H1 (cell line): ENCODE measurements at regions not wholly inside any gene's neighbourhood (a gene's known extent, or its start where the extent isn't known, plus 50 kb on each side); places are given as distances from the start of the nearest gene placed in this dataset.

Experiments
- EGR1 ChIP-seq: IDR thresholded peaks from 2 replicates; pipeline ENCODE4 v1.6.1; 2011; ENCODE audit warnings: low read depth, low read length, borderline replicate concordance
- EZH2 ChIP-seq: fragments of 200-600 bp; sonication (generic); IDR thresholded peaks from 2 replicates; pipeline ENCODE4 v1.7.1; 2012; ENCODE audit warnings: low read depth, mild to moderate bottlenecking, moderate library complexity, low read length, inconsistent platforms; ENCODE audit not compliant: severe bottlenecking
- JUN ChIP-seq: IDR thresholded peaks from 2 replicates; pipeline ENCODE4 v1.6.1; 2011; ENCODE audit warnings: low read depth, mild to moderate bottlenecking, improper control_type of control experiment, low read length
- POLR2A ChIP-seq, 2 experiments: IDR thresholded peaks; 1 replicate in 1 of 2; 2 replicates in 1 of 2; pipeline ENCODE4 v1.6.1; 2011; ENCODE audit warnings: low read depth in 2 of 2, low read length in 2 of 2, mild to moderate bottlenecking in 2 of 2; ENCODE audit errors: control extremely low read depth in 1 of 2
- POLR2AphosphoS5 ChIP-seq: IDR thresholded peaks from 2 replicates; pipeline ENCODE4 v1.6.1; 2011; ENCODE audit warnings: low read depth, low read length
- SP1 ChIP-seq: IDR thresholded peaks from 2 replicates; pipeline ENCODE4 v1.6.1; 2011; ENCODE audit warnings: low read depth, low read length
- TF ChIP-seq, protein P1 (sequence below): IDR thresholded peaks from 2 replicates; pipeline ENCODE4 v1.6.1; 2012; ENCODE audit warnings: inconsistent platforms
- TF ChIP-seq, protein P2 (sequence below), 3 experiments: IDR thresholded peaks; 1 replicate in 2 of 3; 2 replicates in 1 of 3; pipeline versions ENCODE4 v1.5.1 to v1.6.1; 2011; ENCODE audit warnings: low read length in 3 of 3, mild to moderate bottlenecking in 3 of 3, inconsistent platforms in 2 of 3, low read depth in 1 of 3, moderate library complexity in 1 of 3; ENCODE audit not compliant: insufficient read depth in 1 of 3; ENCODE audit errors: control extremely low read depth in 1 of 3

DNA sequence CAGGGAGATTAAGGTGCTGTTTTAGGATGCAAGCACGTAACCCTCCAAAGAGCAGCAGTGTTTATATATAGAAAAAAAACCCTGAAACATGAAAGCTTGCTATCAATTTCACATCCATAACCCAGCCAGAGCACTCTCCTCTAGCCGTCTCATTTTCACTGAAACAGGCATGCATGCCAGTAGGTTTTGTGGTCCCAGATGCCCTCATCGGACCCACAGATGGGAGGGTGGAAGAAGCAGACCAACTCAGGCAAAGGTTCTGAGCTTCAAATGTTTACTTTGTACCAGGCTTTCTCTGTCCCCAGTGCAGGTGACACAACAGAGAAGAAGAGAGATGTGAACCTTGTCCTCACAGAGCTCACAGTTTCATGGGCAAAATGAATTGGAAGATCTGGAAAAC is 127.4 kb upstream of the ATP10B start:
- no peak for TF ChIP-seq POLR2A (IDR thresholded peaks at IDR 0.05; ENCODE audit: control extremely low read depth in 1 of 2, low read depth in 2 of 2, low read length in 2 of 2)
- TF ChIP-seq EZH2, result no peak
- no peak for TF ChIP-seq SP1
- TF ChIP-seq, protein P1, sequence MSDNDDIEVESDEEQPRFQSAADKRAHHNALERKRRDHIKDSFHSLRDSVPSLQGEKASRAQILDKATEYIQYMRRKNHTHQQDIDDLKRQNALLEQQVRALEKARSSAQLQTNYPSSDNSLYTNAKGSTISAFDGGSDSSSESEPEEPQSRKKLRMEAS, result no peak
- TF ChIP-seq POLR2AphosphoS5, result no peak
- no peak for TF ChIP-seq EGR1
- no peak for TF ChIP-seq JUN
- TF ChIP-seq, protein P2, sequence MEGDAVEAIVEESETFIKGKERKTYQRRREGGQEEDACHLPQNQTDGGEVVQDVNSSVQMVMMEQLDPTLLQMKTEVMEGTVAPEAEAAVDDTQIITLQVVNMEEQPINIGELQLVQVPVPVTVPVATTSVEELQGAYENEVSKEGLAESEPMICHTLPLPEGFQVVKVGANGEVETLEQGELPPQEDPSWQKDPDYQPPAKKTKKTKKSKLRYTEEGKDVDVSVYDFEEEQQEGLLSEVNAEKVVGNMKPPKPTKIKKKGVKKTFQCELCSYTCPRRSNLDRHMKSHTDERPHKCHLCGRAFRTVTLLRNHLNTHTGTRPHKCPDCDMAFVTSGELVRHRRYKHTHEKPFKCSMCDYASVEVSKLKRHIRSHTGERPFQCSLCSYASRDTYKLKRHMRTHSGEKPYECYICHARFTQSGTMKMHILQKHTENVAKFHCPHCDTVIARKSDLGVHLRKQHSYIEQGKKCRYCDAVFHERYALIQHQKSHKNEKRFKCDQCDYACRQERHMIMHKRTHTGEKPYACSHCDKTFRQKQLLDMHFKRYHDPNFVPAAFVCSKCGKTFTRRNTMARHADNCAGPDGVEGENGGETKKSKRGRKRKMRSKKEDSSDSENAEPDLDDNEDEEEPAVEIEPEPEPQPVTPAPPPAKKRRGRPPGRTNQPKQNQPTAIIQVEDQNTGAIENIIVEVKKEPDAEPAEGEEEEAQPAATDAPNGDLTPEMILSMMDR (IDR thresholded peaks at IDR 0.05; ENCODE audit: control extremely low read depth in 1 of 3, insufficient read depth in 1 of 3, low read depth in 1 of 3, low read length in 3 of 3), result no peak
